ENCODE measurements at regions not wholly inside any gene's neighbourhood (a gene's known extent, or its start where the extent isn't known, plus 50 kb on each side); places are given as distances from the start of the nearest gene placed in this dataset.

DNA sequence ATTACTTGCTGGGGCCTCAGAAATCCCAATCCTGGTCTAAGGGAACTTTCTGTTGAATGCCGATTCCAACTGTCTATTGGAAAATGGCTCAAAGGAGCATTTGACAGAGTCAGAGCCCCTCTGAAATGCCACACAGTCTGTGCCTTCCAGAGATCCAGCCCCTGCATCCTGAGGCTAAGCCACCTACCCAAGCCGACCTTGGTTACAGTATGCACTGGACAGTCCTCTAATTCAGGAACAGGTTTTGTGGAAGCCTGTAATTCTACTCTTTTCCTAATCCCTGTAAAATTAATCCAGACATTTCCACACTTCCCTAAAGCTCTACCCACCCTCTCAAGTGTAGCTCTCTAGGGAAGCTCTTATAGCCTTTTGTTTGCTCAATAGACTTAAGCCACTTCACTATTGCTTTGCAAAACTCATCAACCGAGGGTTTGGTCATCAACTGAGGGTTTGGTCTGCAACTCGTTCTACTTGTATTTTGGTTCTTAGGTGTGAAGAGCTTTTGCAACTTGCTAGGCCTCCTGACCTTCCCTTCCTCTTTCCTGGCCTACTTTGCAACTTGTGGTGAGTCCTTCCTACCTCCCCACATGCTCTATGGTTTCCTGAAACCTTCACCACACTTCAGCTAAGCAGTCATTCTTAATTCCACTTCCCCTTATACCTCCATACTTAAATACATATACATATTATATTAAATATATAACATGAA is 364.8 kb downstream of the SFMBT2 start:
- Histone ChIP-seq H3K36me3 (ENCODE audit: insufficient read depth, low read length) (no peaks in the 10 kb centered on the region), H3K79me2 (ENCODE audit: insufficient read depth, low read length) (no peaks in the 10 kb centered on the region), H3K4me1 (ENCODE audit: insufficient read depth, low read length) (no peaks in the 10 kb centered on the region), H2AFZ (ENCODE audit: low read length) (no peak overlapping the region), H3K4me3 (ENCODE audit: insufficient read depth, low read length) (no peak overlapping the region), H4K20me1 (ENCODE audit: insufficient read depth, low read length) (no peaks in the 10 kb centered on the region), H3K9me3 (ENCODE audit: low read depth, low read length) (no peaks in the 10 kb centered on the region), H3K27me3 (ENCODE audit: insufficient read depth, low read length) (no peaks in the 10 kb centered on the region), H3K27ac (ENCODE audit: low read depth, low read length) (no peak overlapping the region), H3K4me2 (ENCODE audit: insufficient read depth, low read length) (no peak overlapping the region)
- TF ChIP-seq, protein P1, sequence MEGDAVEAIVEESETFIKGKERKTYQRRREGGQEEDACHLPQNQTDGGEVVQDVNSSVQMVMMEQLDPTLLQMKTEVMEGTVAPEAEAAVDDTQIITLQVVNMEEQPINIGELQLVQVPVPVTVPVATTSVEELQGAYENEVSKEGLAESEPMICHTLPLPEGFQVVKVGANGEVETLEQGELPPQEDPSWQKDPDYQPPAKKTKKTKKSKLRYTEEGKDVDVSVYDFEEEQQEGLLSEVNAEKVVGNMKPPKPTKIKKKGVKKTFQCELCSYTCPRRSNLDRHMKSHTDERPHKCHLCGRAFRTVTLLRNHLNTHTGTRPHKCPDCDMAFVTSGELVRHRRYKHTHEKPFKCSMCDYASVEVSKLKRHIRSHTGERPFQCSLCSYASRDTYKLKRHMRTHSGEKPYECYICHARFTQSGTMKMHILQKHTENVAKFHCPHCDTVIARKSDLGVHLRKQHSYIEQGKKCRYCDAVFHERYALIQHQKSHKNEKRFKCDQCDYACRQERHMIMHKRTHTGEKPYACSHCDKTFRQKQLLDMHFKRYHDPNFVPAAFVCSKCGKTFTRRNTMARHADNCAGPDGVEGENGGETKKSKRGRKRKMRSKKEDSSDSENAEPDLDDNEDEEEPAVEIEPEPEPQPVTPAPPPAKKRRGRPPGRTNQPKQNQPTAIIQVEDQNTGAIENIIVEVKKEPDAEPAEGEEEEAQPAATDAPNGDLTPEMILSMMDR (IDR thresholded peaks at IDR 0.05; ENCODE audit: extremely low read depth, low read depth, low read length): no peak
- DNase-seq (ENCODE audit: insufficient read length, low spot score, missing footprints): no peak

GRCh38 chr10:7043055-7043653 is 367.7 kb downstream of the SFMBT2 start:
- H3K27ac ChIP-seq (ENCODE audit: low read depth, low read length): no peak overlapping the region
- DNase-seq (ENCODE audit: insufficient read length, low spot score, missing footprints): no peak
- H3K36me3 ChIP-seq (ENCODE audit: insufficient read depth, low read length): no peaks in the 10 kb centered on the region
- H3K4me3 ChIP-seq (ENCODE audit: insufficient read depth, low read length): no peak overlapping the region
- no peaks in the 10 kb centered on the region for H3K9me3 ChIP-seq (ENCODE audit: low read depth, low read length)
- H3K4me2 ChIP-seq (ENCODE audit: insufficient read depth, low read length): no peak overlapping the region
- no peaks in the 10 kb centered on the region for H3K27me3 ChIP-seq (ENCODE audit: insufficient read depth, low read length)
- no peak overlapping the region for H2AFZ ChIP-seq (ENCODE audit: low read length)
- no peaks in the 10 kb centered on the region for H3K4me1 ChIP-seq (ENCODE audit: insufficient read depth, low read length)
- H4K20me1 ChIP-seq (ENCODE audit: insufficient read depth, low read length): no peaks in the 10 kb centered on the region
- TF ChIP-seq, protein P1 (IDR thresholded peaks at IDR 0.05; ENCODE audit: extremely low read depth, low read depth, low read length): no peak
- H3K79me2 ChIP-seq (ENCODE audit: insufficient read depth, low read length): no peaks in the 10 kb centered on the region

DNA sequence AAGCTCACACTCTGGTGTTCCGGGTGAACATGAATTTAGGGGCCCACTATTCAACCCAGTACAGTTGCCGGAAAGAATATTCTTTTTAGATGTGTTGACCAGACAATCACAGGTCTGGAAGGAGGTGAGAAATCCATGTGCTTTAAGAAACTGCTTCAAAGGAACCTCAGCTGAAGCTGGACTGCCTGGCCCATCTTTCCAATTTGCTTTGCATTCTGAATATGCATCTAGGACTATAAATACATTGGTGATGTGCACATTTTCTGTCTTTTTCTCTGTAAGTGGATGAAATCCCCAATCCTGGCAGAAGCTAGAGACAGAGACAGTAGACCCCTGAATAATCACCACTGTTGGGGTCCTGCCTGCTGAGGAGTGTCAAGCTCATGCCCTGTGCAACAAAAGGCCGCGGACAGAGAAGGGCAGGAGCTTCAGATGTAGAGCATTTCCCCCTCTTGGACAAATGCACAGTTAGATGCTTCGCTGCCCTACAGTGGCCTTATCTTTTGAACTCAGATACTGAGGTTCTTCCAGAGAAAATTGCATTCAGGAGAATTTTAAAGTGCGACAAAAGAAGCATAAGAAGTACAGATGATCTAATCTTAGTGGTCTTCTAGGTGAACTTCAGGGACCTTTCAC is 368.3 kb downstream of the SFMBT2 start:
- no peaks in the 10 kb centered on the region for H4K20me1 ChIP-seq (ENCODE audit: insufficient read depth, low read length)
- H3K27me3 ChIP-seq (ENCODE audit: insufficient read depth, low read length): no peaks in the 10 kb centered on the region
- TF ChIP-seq, protein P1 (IDR thresholded peaks at IDR 0.05; ENCODE audit: extremely low read depth, low read depth, low read length): no peak
- no peaks in the 10 kb centered on the region for H3K36me3 ChIP-seq (ENCODE audit: insufficient read depth, low read length)
- H3K79me2 ChIP-seq (ENCODE audit: insufficient read depth, low read length): no peaks in the 10 kb centered on the region
- H2AFZ ChIP-seq (ENCODE audit: low read length): no peak overlapping the region
- no peaks in the 10 kb centered on the region for H3K4me1 ChIP-seq (ENCODE audit: insufficient read depth, low read length)
- DNase-seq (ENCODE audit: insufficient read length, low spot score, missing footprints): no peak
- no peak overlapping the region for H3K27ac ChIP-seq (ENCODE audit: low read depth, low read length)
- H3K4me3 ChIP-seq (ENCODE audit: insufficient read depth, low read length): no peak overlapping the region
- no peak overlapping the region for H3K4me2 ChIP-seq (ENCODE audit: insufficient read depth, low read length)
- no peaks in the 10 kb centered on the region for H3K9me3 ChIP-seq (ENCODE audit: low read depth, low read length)

DNA sequence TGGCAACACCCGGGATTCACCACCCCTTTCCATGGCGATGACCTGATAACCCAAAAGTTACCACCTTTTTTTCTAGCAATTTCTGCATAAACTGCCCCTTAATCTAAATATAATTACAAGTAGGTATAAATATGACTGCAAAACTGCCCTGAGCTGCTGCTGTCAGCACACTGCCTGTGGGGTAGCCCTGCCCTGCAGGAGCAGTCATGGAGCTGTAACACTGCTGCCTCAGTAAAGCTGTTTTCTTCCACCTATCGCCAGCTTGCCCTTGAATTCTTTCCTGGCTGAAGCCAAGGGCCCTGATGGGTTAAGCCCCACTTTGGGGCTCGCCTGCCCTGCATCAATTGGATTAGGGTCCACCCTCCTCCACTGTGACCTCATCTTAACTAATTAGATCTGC is 368.8 kb downstream of the SFMBT2 start:
- no peaks in the 10 kb centered on the region for H3K27me3 ChIP-seq (ENCODE audit: insufficient read depth, low read length)
- no peak overlapping the region for H3K27ac ChIP-seq (ENCODE audit: low read depth, low read length)
- H3K36me3 ChIP-seq (ENCODE audit: insufficient read depth, low read length): no peaks in the 10 kb centered on the region
- H3K79me2 ChIP-seq (ENCODE audit: insufficient read depth, low read length): no peaks in the 10 kb centered on the region
- no peaks in the 10 kb centered on the region for H3K9me3 ChIP-seq (ENCODE audit: low read depth, low read length)
- no peak for DNase-seq (ENCODE audit: insufficient read length, low spot score, missing footprints)
- no peak overlapping the region for H3K4me3 ChIP-seq (ENCODE audit: insufficient read depth, low read length)
- no peaks in the 10 kb centered on the region for H4K20me1 ChIP-seq (ENCODE audit: insufficient read depth, low read length)
- H2AFZ ChIP-seq (ENCODE audit: low read length): no peak overlapping the region
- H3K4me1 ChIP-seq (ENCODE audit: insufficient read depth, low read length): no peaks in the 10 kb centered on the region
- no peak overlapping the region for H3K4me2 ChIP-seq (ENCODE audit: insufficient read depth, low read length)
- TF ChIP-seq, protein P1 (IDR thresholded peaks at IDR 0.05; ENCODE audit: extremely low read depth, low read depth, low read length): no peak

All from osteoblast (primary cell).